NCI-H748 treated with DMSO at 0.1 percent for 48 hours (cell line): ENCODE measurements at regions not wholly inside any gene's neighbourhood (a gene's known extent, or its start where the extent isn't known, plus 50 kb on each side); places are given as distances from the start of the nearest gene placed in this dataset.
"Not testable (repeated sequence)": the region's sequence is repeated elsewhere in the genome, so short reads cannot be mapped to it uniquely, and the experiment has no call there.

Source experiments
- DNase-seq: peaks from one replicate; lab custom pipeline; 2025; lab: John Stamatoyannopoulos, UW

DNA sequence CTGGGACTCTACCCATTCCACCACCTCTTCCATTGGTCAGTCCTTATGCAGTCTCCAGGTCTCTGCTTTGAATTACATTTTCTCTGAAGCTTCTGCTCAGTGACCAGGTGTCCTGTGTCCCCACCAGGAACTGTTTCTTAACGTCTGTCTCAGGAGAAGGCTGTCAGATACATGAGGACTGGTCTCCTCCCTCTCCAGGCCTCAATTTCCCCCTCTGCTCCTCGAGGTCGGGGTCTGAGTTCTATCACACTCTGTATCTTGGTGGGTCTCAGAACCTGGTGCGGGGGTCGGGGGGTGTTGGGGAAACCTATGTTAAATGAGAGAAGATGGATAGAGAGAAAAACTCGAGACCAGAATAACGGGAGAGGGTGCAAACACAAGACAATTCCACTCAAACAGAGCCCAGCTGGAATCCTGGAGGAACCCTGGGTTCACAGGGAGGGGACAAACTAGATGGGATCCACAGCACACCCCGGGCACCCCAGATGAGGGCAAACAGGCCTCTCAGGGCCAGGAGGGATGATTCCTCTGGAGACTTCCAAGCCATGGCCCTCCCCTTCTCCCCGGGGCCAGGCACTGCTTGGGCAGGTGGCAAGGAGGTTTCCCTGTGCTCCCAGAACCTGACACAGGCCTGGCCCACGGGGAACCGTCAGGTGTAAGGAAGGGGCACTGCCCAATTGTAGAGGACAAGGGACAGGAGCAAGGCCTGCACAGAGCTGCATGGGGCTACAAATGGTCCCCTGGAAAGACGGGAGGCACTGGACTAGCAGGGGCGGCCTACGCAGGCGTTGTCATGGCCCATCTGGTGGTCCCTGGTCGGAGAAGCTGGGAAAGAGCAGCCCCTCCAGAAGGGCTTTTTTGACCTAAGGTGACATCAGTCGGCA lies 313.2 kb upstream of the DIO3 start:
- no peak for DNase-seq

DNA sequence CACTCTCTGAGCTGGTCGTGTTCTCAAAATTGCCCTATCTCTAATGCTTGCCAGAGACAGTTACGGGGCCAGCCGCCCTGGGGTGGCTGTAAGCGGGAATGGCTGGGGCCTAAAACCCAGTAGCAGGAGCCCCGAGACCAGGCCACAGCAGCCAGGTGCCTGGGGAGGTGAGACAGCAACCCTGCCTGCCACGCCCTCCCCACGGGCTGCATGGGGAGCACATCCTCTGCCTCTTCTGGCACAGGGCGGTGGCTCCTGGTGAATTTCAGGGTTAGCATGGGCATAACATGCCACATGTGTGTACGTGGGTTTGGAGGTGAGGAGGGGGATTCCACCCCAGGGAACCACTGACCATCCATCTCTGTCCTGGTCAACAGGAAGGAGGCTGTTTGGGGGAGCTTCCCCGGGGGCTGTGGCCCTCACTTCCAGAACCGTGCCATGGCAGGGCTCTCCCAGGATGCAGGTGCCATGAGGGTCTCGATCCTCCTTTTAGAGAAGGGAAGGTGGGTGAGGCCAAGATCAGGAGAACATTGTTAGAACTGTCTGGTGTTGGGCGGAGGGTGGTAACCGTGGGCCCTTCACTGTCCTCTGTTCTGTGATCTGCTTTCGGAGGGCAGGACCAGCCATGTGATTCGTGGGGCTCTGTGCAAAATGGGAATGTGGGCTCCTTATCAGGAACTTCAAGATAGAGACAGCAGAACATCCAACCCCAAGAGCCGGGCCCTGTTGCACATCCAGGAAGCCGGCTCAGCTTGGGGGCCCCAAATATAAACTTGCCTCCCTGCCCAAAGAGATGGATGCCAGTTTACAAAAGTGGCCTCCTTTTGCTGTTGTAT lies 312.2 kb upstream of the DIO3 start:
- no peak for DNase-seq

DNA sequence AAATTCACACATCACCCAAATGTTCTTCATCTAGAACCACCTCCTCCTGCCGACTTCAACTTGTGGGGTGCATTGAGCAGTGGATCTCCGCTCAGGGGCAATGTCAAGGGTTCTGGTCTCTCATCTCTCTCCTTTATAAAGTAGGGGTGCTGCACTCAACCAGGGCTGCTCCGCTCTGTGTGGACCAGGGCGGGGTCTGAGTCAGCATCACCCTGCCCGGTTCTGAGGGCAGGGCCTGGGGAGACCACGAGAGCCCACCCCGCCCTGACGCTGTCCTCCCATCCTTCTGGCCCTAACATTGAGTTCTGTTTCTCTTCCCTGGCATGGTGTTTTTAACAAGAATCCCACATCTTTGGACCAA lies 311.6 kb upstream of the DIO3 start:
- no peak for DNase-seq

DNA sequence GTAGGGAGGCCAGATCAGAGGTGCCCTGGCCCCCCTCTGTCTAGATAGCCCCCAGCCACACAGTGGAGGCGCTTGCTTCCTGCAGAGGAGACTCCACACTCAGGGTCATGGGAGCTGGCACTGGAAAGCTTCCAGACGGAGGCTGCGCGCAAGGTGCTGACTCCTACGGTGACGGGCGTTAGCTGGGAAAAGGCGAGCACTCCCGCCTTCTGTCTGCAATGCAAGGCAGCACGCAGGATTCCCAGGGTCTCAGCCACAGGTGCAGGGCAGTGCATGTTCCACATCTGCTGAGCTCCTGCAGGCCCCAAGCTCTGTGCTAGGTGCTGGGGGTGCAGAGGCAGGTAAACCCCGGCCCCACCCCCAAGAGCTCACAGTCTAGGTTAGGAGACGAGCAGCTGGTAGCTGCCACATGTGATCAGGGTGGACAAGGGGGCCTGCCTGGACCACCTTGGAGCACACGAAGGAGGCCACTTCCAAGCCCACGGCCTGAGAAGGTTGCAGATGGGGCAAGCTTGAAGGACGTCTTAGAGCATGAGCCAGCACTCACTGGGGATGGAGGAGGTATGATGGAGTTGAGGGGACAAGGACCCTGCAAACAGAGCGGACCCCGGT lies 310.9 kb upstream of the DIO3 start:
- DNase-seq = no peak

DNA sequence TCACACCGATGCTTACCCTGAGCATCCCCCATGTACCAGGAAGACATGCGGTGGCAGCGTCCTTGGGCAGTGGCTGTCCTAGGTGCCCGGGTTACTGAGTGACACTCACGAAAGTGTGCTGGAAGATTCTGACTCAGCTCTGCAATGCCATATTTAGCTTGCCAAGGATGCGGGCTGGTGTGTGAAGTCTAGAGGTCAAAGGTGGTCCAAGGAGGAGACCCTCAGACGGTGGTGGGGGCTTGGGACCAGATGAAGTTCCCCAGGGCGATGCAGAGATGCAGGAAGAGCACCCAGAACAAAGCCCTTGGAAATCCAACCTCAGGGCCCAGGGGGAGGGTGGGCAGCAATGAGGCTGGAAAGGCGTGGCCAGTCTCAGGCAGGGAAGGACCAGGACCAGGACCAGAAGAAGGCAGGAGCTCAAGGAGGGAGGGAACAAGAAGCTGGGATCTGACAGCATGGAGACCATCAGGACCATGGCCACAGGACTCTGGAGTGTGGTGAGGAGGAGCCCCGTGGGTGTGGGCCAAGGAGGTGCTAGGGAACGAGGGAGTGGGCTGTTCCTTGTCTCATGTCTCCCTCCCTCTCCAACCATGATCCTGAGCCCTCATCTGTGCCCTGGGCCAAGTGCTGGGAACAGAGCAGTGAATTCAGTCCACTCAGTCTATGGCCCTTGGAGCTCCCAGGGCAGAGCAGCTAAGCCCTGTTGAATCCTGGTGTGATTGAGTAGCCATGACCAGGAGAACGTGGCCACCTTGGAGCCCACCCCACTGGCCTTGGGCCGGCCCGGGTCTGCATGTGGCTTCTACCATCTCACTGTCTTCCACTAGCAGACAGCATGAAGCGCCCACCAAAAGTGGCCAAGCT lies 310.1 kb upstream of the DIO3 start:
- no peak for DNase-seq

DNA sequence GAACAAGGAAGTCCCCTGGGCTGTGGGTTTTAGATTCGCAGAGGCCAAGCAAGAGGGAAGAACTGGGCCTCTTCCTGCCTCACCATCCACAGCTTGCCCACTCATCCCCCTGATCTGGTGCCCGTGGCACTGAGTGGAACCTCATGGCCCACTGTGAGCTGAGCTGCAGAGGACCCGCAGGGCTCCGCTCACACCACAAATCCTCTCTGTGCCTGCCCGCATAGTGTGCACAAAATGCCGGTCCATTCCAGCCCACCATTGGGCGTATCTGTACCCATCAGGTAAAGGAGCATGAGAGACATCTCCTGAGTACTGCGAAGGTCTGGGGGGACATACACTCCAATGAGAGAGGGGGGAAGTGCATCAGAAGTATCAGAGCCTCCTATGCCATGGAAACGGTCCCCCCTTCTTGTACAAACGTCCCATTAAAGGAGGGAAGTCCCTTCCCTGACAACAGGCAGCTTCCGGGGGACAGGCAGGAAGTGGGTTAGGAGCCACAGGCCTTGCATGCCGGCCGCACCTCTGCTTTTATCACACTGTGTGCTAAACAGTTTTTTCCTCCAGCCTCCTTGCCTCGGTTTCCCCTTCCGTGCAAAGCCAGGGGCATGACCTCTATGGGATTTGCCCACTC lies 309.4 kb upstream of the DIO3 start:
- no peak for DNase-seq

DNA sequence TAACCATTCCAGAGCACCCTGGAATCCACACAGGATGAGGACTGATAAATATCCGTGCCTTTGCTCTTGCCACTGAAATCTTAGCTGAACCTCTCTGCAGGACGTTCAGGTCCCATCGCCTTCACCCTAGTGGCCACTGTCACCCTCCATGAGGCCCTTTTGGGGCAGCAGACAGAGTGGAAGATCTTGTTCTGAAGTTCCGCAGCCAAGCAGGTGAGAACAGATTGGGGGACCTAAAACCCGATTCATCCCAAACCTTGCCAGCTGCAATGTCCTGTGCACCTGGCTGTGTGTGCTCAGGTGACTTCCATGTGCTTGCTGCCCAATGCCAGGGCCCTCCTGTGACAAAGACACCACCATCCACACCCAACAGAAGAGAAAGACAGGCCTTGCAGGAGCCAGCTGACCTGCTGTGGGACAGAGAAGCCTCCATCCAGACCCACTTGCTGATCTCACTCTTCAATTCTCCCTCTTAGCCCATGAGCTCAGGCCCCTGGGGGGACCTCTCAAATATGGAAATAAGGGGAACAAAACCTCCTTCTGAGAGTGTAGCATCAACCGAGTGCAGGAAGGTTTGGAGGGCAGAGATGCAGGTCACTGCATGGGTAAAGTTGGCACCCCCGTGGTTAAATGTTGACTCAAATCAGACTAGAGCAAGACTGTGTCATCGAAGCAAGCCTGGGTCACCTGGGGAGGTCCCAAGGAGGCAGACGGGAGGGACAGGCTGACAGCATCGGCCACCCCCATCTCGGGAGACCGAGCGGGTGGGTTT lies 308.7 kb upstream of the DIO3 start:
- no peak for DNase-seq

DNA sequence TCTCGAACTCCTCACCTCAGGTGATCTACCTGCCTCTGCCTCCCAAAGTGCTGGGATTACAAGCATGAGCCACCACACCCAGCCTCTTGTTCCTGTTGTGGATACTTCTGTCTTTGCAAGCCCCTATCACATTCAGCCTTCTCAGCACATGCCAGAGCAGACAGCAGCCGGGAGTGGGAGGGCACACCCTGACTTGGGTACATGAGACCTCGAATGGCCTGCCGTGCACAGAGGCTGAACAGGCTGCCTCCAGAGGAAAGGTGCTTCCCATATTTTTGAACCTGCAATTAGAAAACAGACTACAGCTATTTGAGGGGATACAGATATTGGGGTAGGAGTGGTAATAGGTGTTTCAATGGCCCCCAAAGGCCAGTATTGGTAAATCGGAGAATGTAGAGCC lies 307.3 kb upstream of the DIO3 start:
- DNase-seq = no peak

DNA sequence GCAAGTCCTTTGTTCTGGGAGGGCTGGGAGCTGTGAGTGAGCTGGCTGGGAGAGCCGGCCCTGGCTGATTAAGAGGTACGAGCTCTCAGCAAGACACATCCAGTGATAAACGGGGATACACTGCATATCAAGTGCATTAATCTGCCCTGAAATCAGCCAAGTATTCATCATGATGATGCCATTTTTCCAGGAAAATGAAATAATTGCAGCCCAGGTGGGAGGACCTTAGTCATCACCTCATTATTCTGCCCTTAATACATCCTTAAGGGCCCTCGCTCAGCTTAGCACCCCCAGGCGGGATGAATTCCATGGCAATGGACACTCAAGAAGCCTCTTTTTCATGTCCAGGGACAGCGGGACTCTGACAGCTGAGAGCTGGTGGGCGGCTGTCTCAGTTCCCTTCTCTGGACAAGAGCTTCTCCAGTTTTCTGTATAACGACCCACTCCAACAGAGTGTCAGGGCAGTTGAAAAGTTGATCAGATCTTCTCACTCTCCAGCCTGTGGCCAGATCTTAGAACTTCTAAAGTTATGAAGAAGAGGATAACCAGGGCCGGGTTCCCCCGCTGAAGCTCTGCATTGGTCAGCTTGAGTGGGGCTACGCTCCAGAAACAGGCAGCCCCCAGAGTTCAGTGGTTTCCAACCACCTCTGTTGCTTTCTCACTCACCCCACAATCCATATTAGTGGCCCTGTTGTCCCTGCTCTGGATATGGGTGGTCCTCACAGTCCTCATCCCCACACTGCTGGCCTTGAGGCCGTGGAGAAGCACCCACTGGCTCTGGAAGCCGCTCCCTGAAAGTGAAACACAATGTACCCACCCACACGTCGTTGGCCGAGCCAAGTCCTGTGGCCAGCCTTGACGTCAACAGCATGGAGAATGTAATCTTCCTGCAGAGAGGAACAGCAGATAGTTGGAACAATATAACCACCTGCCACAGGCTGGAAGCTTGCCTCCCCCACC lies 306.2 kb upstream of the DIO3 start:
- DNase-seq = no peak

DNA sequence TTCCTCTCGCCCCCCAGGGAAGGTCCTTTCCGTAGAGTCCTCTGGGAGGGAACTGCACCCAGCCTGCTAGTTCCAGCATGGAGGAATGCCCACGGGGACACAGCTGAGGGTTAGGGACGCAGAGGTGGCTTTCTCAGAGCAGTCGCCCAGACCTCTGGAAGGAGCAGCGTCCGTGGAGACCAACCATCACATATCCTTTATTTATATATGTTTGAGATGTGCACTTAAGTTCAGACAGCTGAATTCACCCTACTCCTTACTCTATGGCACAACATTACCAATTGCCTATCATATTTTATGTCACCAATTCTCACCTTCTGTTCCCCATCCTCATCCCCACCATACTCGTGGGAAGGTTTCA lies 305.6 kb upstream of the DIO3 start:
- DNase-seq = no peak

DNA sequence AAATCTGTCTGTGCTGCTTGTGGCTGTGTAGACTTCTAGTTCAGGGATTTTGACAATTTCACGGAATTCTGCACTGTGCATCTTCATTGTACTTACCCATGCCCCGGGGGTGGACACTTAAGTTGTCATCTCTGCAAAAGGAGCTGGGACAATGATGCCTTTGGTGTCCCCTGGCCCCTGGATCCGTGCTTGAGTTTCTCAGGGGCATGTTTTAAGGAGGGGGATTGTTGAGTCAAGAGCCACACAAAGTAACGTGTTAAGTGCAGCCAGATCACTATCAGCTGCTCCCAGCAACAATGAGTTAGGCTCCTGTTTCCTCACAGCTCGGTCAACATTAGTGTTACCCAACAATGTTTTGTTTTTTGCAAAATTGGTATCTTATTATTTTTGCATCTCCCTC lies 305.0 kb upstream of the DIO3 start:
- no peak for DNase-seq

DNA sequence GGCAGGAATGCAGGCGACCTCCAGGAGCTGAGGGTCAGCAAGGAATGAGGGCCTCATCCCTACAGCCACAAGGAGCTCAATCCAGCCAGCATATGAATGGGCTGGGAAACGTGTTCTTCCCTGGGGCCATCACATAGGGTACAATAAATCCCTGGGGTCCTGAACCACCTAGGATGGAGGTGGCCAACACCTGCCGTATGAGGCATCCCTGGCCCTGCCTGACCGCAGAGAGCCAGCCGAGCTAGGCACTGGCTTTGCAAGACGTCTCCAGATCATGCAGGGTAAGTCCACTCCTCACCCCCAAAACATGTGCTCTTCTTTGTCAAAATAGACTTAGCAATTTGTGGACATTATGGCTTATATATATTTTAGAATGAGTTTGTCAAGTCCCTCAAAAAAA lies 303.7 kb upstream of the DIO3 start:
- no peak for DNase-seq

DNA sequence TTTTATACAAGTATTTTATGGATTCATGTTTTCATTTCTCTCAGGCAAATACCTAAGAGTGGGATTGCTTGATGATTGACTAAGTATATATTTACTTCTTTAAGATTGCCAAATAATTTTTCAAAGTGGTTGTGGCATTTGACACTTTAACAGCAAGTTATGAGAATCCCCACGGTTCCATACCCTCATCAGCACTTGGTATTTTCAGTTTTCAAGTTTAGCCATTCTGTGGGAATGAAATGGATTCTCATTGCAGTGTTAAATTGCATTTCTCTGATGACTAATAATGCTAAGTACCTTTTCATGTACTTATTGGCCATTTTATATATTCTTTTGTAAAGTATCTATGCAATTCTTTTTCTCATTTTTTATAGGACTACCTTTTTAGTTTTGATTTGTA lies 301.5 kb upstream of the DIO3 start:
- DNase-seq = no peak

DNA sequence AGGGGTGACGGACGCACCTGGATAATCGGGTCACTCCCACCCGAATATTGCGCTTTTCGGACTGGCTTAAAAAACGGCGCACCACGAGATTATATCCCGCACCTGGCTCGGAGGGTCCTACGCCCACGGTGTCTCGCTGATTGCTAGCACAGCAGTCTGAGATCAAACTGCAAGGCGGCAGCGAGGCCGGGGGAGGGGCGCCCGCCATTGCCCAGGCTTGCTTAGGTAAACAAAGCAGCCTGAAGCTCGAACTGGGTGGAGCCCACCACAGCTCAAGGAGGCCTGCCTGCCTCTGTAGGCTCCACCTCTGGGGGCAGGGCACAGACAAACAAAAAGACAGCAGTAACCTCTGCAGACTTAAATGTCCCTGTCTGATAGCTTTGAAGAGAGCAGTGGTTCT lies 294.9 kb upstream of the DIO3 start:
- DNase-seq = not testable (repeated sequence)

DNA sequence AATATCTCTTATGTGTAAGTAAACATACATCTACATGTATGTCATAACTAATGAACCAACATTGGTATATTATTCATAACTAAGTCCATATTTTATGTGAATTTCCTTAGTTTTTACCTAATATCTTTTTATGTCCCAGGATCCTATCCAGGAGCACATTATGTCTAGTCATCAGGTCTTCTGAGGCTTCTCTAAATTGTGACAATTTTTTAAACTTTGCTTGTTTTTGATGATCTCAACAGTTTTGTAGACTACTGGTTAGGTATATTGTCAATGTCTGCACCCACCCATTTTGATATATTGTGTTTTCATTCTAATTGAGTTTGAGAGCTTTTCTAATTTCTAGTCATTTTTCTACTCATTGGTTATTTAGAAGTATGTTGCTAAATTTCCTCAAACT lies 288.2 kb upstream of the DIO3 start:
- DNase-seq = no peak

DNA sequence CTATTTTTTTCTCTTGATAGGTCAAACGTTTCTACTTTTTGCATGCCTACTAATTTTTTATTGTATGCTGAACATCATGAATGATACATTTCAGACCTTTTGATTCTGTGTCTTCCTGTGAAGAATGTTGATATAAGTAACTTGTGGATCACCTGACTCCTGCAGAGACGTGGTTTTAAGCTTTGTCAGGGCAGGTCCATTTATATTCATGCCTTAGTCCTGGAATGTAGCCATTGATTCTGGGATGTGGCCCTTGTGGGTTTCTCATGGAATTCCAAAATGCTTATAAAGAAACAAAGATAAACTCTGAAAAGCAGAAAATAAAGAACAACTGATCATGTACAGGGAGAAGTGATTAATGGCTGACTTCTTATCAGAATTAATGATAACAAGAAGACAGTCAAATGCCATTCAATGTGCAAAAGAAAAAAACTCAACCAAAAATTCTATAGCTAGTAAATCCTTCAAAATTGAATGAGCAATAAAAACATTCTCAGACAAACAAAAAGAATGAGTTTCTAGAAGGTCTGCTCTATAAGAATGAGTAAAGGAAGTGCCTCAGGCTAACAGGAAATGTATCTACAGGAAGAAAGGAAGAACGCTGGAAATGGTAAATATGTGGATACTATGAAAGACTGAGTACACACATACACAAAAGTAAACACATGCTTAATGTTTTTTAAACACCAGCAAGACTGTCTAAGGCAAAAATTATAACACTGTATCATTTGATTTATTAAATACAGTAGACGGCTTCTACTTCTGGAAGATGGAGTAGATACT lies 284.8 kb upstream of the DIO3 start:
- DNase-seq = no peak

DNA sequence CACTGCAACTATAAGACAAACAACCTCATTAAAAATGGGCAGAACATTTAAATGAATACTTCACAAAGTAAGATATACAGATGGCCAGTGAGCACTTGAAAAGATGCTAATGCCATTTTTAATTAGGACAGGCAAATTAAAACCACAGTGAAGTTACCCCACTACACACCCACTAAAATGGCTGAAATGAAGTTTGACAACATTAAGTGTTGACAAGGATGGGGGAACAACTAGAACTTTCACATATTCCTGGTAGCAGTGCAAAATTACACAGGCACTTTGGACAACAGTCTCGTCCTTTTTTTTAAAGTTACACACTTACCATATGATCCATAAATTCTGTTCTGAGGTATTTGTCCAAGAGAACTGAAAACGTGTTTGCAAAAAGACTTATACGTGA lies 278.9 kb upstream of the DIO3 start:
- DNase-seq = no peak

DNA sequence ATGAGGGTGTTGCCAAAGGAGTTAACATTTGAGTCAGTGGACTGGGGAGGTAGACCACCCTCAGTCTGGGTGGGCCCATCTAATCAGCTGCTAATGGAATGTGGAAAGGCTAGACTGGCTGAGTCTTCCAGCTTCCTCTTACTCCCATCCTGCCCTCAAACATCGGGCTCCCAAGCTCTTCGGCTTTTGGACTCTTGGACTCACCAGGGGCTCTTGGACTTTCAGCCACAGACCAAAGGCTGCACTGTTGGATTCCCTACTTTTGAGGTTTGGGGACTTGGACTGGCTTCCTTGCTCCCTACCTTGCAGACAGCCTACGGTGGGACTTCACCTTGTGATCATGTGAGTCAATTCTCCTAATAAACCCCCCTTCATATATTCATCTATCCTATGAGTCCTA lies 276.6 kb upstream of the DIO3 start:
- DNase-seq = no peak
